Naive thymus-derived CD4-positive, alpha-beta T cell (primary cell): ENCODE measurements at regions not wholly inside any gene's neighbourhood (a gene's known extent, or its start where the extent isn't known, plus 50 kb on each side); places are given as distances from the start of the nearest gene placed in this dataset.
"Not testable (repeated sequence)": the region's sequence is repeated elsewhere in the genome, so short reads cannot be mapped to it uniquely, and the experiment has no call there.

ENCODE experiments used
- ATAC-seq: fragments of 150-1000 bp; cut with Tn5 transposase; 2 replicates; pipeline ENCODE4 v1.10.0; 2021; ENCODE audit warnings: mild to moderate bottlenecking, moderate library complexity
- CTCF ChIA-PET: fragments of 350-600 bp; sonication (Branson Sonifier 250); formaldehyde crosslinking; loops from one replicate; lab custom pipeline; 2021; ENCODE audit warnings: antibody characterized with exemption; lab: Charles Lee
- POLR2A ChIA-PET: fragments of 350-600 bp; sonication (Branson Sonifier 250); formaldehyde crosslinking; loops from one replicate; lab custom pipeline; 2021; ENCODE audit warnings: antibody characterized with exemption, inconsistent platforms; lab: Charles Lee
- DNase-seq, 9 donors: peaks; one replicate each; pipeline versions ENCODE4 v3.0.0 to v3.0.0-alpha.2; 2020 to 2022; ENCODE audit warnings: mixed read lengths in 1 of 9
- H3K27ac ChIP-seq: one replicate; pipeline ENCODE4 v1.7.0; 2013; ENCODE audit warnings: mild to moderate bottlenecking, low read depth, low read length, moderate library complexity
- H3K27me3 ChIP-seq, 2 donors: one replicate each; pipeline ENCODE4 v1.7.0; 2013; ENCODE audit warnings: low read length in 2 of 2, mild to moderate bottlenecking in 2 of 2, moderate library complexity in 2 of 2; ENCODE audit not compliant: control insufficient read depth in 2 of 2, insufficient read depth in 2 of 2
- H3K36me3 ChIP-seq, 3 experiments: 1 replicate in 2 of 3; 2 replicates in 1 of 3; pipeline ENCODE4 v1.7.0; 2013; ENCODE audit warnings: low read length in 3 of 3, mild to moderate bottlenecking in 3 of 3, moderate library complexity in 1 of 3; ENCODE audit not compliant: insufficient read depth in 3 of 3, control insufficient read depth in 2 of 3
- H3K4me1 ChIP-seq, 2 donors: one replicate each; pipeline ENCODE4 v1.7.0; 2013; ENCODE audit warnings: low read length in 2 of 2, mild to moderate bottlenecking in 2 of 2, moderate library complexity in 1 of 2; ENCODE audit not compliant: control insufficient read depth in 2 of 2, insufficient read depth in 2 of 2
- H3K4me3 ChIP-seq: 2 replicates; pipeline ENCODE4 v1.7.0; 2013; ENCODE audit warnings: mild to moderate bottlenecking, low read length
- H3K9me3 ChIP-seq, 3 experiments: 1 replicate in 2 of 3; 2 replicates in 1 of 3; pipeline ENCODE4 v1.7.0; 2013; ENCODE audit warnings: low read length in 3 of 3; ENCODE audit not compliant: control insufficient read depth in 2 of 3
- H3K27ac Mint-ChIP-seq, 9 donors: one replicate each; pipeline ENCODE4 v1.8.0; 2020 to 2022; ENCODE audit warnings: mixed read lengths in 9 of 9, mild to moderate bottlenecking in 8 of 9, moderate library complexity in 5 of 9, inconsistent platforms in 2 of 9
- H3K27me3 Mint-ChIP-seq, 5 donors: one replicate each; pipeline ENCODE4 v1.8.0; 2021 to 2022; ENCODE audit warnings: mixed read lengths in 5 of 5, mild to moderate bottlenecking in 1 of 5
- H3K36me3 Mint-ChIP-seq, 5 donors: one replicate each; pipeline ENCODE4 v1.8.0; 2020 to 2022; ENCODE audit warnings: mixed read lengths in 5 of 5, mild to moderate bottlenecking in 3 of 5, inconsistent platforms in 1 of 5
- H3K4me1 Mint-ChIP-seq, 7 donors: one replicate each; pipeline ENCODE4 v1.8.0; 2020 to 2022; ENCODE audit warnings: mixed read lengths in 7 of 7, mild to moderate bottlenecking in 3 of 7, inconsistent platforms in 1 of 7
- H3K4me3 Mint-ChIP-seq, 10 donors: one replicate each; pipeline ENCODE4 v1.8.0; 2020 to 2022; ENCODE audit warnings: mild to moderate bottlenecking in 10 of 10, mixed read lengths in 10 of 10, moderate library complexity in 6 of 10, inconsistent platforms in 2 of 10
- H3K9me3 Mint-ChIP-seq, 11 donors: one replicate each; pipeline ENCODE4 v1.8.0; 2020 to 2022; ENCODE audit warnings: mixed read lengths in 11 of 11, mild to moderate bottlenecking in 4 of 11, inconsistent platforms in 1 of 11, moderate library complexity in 1 of 11
- intact Hi-C, 2 donors: fragments of 100-400 bp; cut with micrococcal nuclease; formaldehyde crosslinking; loops; one replicate each; pipeline ENCODE4 v1.15.1; 2023

- H3K36me3 ChIP-seq = no peaks in the 10 kb centered on the region
- POLR2A ChIA-PET = no interaction called here
- intact Hi-C loops = no loop called here
Observed at GRCh38 chr20:30816182-30816645, 441.2 kb upstream of the DEFB115 start.

GRCh38 chr20:30821615-30822014 lies 435.8 kb upstream of the DEFB115 start:
- CTCF ChIA-PET, H3K27me3 ChIP-seq, H3K27me3 Mint-ChIP-seq, ATAC-seq, DNase-seq, H3K9me3 ChIP-seq, H3K4me1 ChIP-seq, H3K4me3 Mint-ChIP-seq, H3K27ac Mint-ChIP-seq, POLR2A ChIA-PET, H3K9me3 Mint-ChIP-seq, H3K36me3 Mint-ChIP-seq, H3K4me3 ChIP-seq, H3K36me3 ChIP-seq, H3K4me1 Mint-ChIP-seq, intact Hi-C loops, H3K27ac ChIP-seq: not testable (repeated sequence)

More at GRCh38 chr20:30816182-30816645, 441.2 kb upstream of the DEFB115 start:
- H3K4me1 Mint-ChIP-seq = no peaks in the 10 kb centered on the region
- no peak overlapping the region for H3K4me3 ChIP-seq
- H3K27me3 Mint-ChIP-seq = peaks cover 4 to 16% (median 8%) of the 10 kb centered on the region in 5 donors
- H3K36me3 Mint-ChIP-seq = peaks cover 0 to 14% (median 7%) of the 10 kb centered on the region in 5 donors
- H3K9me3 Mint-ChIP-seq = peaks cover 7 to 19% (median 15%) of the 10 kb centered on the region in 11 donors
- ATAC-seq = no peak
- no peak for DNase-seq
- CTCF ChIA-PET = no interaction called here
- H3K4me3 Mint-ChIP-seq = no peak overlapping the region
- H3K27ac ChIP-seq = no peak overlapping the region
- no peaks in the 10 kb centered on the region for H3K27me3 ChIP-seq
- no peaks in the 10 kb centered on the region for H3K4me1 ChIP-seq
- H3K27ac Mint-ChIP-seq = no peak overlapping the region
- H3K9me3 ChIP-seq = peaks cover 0 to 19% (median 0%) of the 10 kb centered on the region in 3 experiments

GRCh38 chr20:30824666-30825065 lies 432.8 kb upstream of the DEFB115 start:
- H3K4me3 Mint-ChIP-seq, H3K36me3 ChIP-seq, H3K27me3 ChIP-seq, intact Hi-C loops, H3K4me1 Mint-ChIP-seq, H3K27ac ChIP-seq, H3K36me3 Mint-ChIP-seq, H3K27me3 Mint-ChIP-seq, H3K27ac Mint-ChIP-seq, POLR2A ChIA-PET, DNase-seq, H3K4me3 ChIP-seq, H3K9me3 ChIP-seq, ATAC-seq, H3K4me1 ChIP-seq, CTCF ChIA-PET: not testable (repeated sequence)
- peaks cover 0 to 26% (median 12%) of the 10 kb centered on the region in 11 donors for H3K9me3 Mint-ChIP-seq

GRCh38 chr20:30845923-30846322 lies 411.5 kb upstream of the DEFB115 start:
- H3K27me3 Mint-ChIP-seq, H3K9me3 ChIP-seq, H3K36me3 ChIP-seq, DNase-seq, H3K27me3 ChIP-seq, CTCF ChIA-PET, intact Hi-C loops, H3K4me1 Mint-ChIP-seq, H3K4me3 ChIP-seq, H3K4me1 ChIP-seq, H3K36me3 Mint-ChIP-seq, ATAC-seq, H3K27ac Mint-ChIP-seq, H3K27ac ChIP-seq, POLR2A ChIA-PET, H3K4me3 Mint-ChIP-seq: not testable (repeated sequence)
- peaks cover 3 to 42% (median 13%) of the 10 kb centered on the region in 11 donors for H3K9me3 Mint-ChIP-seq

GRCh38 chr20:30868271-30868670 lies 389.2 kb upstream of the DEFB115 start:
- H3K4me1 Mint-ChIP-seq, H3K9me3 ChIP-seq, H3K27me3 ChIP-seq, H3K36me3 ChIP-seq, H3K27me3 Mint-ChIP-seq, DNase-seq, POLR2A ChIA-PET, H3K4me3 ChIP-seq, H3K4me1 ChIP-seq, CTCF ChIA-PET, H3K27ac ChIP-seq, ATAC-seq, H3K27ac Mint-ChIP-seq, intact Hi-C loops, H3K4me3 Mint-ChIP-seq: not testable (repeated sequence)
- Mint-ChIP-seq H3K36me3 (peaks cover 0 to 10% (median 4%) of the 10 kb centered on the region in 5 donors), H3K9me3 (peaks cover 14 to 69% (median 30%) of the 10 kb centered on the region in 11 donors)

GRCh38 chr20:30871127-30871526 lies 386.3 kb upstream of the DEFB115 start:
- ATAC-seq, DNase-seq, H3K27me3 ChIP-seq, H3K4me3 ChIP-seq, H3K4me1 ChIP-seq, intact Hi-C loops, H3K4me1 Mint-ChIP-seq, H3K27ac ChIP-seq, CTCF ChIA-PET, POLR2A ChIA-PET, H3K36me3 ChIP-seq, H3K4me3 Mint-ChIP-seq, H3K27ac Mint-ChIP-seq, H3K27me3 Mint-ChIP-seq, H3K9me3 ChIP-seq: not testable (repeated sequence)
- H3K9me3 Mint-ChIP-seq = peaks cover 18 to 83% (median 35%) of the 10 kb centered on the region in 11 donors
- peaks cover 0 to 10% (median 4%) of the 10 kb centered on the region in 5 donors for H3K36me3 Mint-ChIP-seq

- H3K9me3 ChIP-seq, H3K4me1 Mint-ChIP-seq, H3K4me3 Mint-ChIP-seq, CTCF ChIA-PET, H3K27ac Mint-ChIP-seq, H3K4me3 ChIP-seq, H3K4me1 ChIP-seq, H3K27me3 ChIP-seq, POLR2A ChIA-PET, ATAC-seq, intact Hi-C loops, H3K27ac ChIP-seq, DNase-seq, H3K27me3 Mint-ChIP-seq, H3K36me3 ChIP-seq: not testable (repeated sequence)
- H3K9me3 Mint-ChIP-seq = peaks cover 21 to 87% (median 40%) of the 10 kb centered on the region in 11 donors
- peaks cover 0 to 15% (median 7%) of the 10 kb centered on the region in 5 donors for H3K36me3 Mint-ChIP-seq
Observed at GRCh38 chr20:30872252-30872651, 385.2 kb upstream of the DEFB115 start.
